Common myeloid progenitor, CD34-positive (primary cell): ENCODE measurements at regions not wholly inside any gene's neighbourhood (a gene's known extent, or its start where the extent isn't known, plus 50 kb on each side); places are given as distances from the start of the nearest gene placed in this dataset.

ENCODE experiments used
- CTCF ChIA-PET: fragments of 350-600 bp; sonication (Branson Sonifier 250); formaldehyde crosslinking; loops from one replicate; lab custom pipeline; 2021; ENCODE audit warnings: antibody characterized with exemption; lab: Charles Lee
- POLR2A ChIA-PET: fragments of 350-600 bp; sonication (Branson Sonifier 250); formaldehyde crosslinking; loops from one replicate; lab custom pipeline; 2021; ENCODE audit warnings: antibody characterized with exemption; lab: Charles Lee
- DNase-seq, 3 donors: peaks; one replicate each; pipeline versions ENCODE4 v3.0.0 to v3.0.0-alpha.2; 2013
- H3K27ac ChIP-seq, 2 experiments: 1 replicate in 1 of 2; 2 replicates in 1 of 2; pipeline ENCODE4 v1.7.0; 2013; ENCODE audit warnings: inconsistent platforms in 2 of 2, low read length in 2 of 2, mild to moderate bottlenecking in 2 of 2, low read depth in 1 of 2, moderate library complexity in 1 of 2; ENCODE audit not compliant: severe bottlenecking in 2 of 2, insufficient read depth in 1 of 2, poor library complexity in 1 of 2
- H3K27me3 ChIP-seq, 5 experiments: replicated peaks in 2 of 5; 1 replicate in 3 of 5; 2 replicates in 2 of 5; pipeline versions ENCODE4 v1.6.1 to v1.7.0; 2013; ENCODE audit warnings: low read length in 4 of 5, mild to moderate bottlenecking in 2 of 5, moderate library complexity in 2 of 5, inconsistent platforms in 1 of 5; ENCODE audit not compliant: insufficient read depth in 5 of 5, control insufficient read depth in 4 of 5
- H3K36me3 ChIP-seq, 4 experiments: 1 replicate in 2 of 4; 2 replicates in 2 of 4; pipeline versions ENCODE4 v1.6.1 to v1.7.0; 2013; ENCODE audit warnings: low read length in 3 of 4, control low read depth in 1 of 4, mild to moderate bottlenecking in 1 of 4; ENCODE audit not compliant: control insufficient read depth in 4 of 4, insufficient read depth in 4 of 4
- H3K4me1 ChIP-seq, 4 experiments: 1 replicate in 3 of 4; 2 replicates in 1 of 4; pipeline versions ENCODE4 v1.6.1 to v1.7.1; 2013; ENCODE audit warnings: low read length in 3 of 4, mild to moderate bottlenecking in 3 of 4, control low read depth in 1 of 4, inconsistent platforms in 1 of 4, moderate library complexity in 1 of 4; ENCODE audit not compliant: control insufficient read depth in 4 of 4, insufficient read depth in 4 of 4; ENCODE audit errors: control extremely low read depth in 1 of 4
- H3K4me3 ChIP-seq, 7 experiments: 1 replicate in 4 of 7; 2 replicates in 3 of 7; pipeline versions ENCODE4 v1.5.1 to v1.7.0; 2013; ENCODE audit warnings: mild to moderate bottlenecking in 7 of 7, low read length in 6 of 7, moderate library complexity in 6 of 7, inconsistent platforms in 2 of 7, low read depth in 2 of 7, control low read depth in 1 of 7; ENCODE audit not compliant: insufficient read depth in 4 of 7, control insufficient read depth in 1 of 7; ENCODE audit errors: extremely low read depth in 1 of 7
- H3K9me3 ChIP-seq, 5 experiments: 1 replicate in 4 of 5; 2 replicates in 1 of 5; pipeline versions ENCODE4 v1.6.1 to v1.7.1; 2013; ENCODE audit warnings: low read length in 4 of 5, mild to moderate bottlenecking in 2 of 5, inconsistent platforms in 1 of 5, low read depth in 1 of 5, moderate library complexity in 1 of 5; ENCODE audit not compliant: control insufficient read depth in 4 of 5, insufficient read depth in 2 of 5; ENCODE audit errors: control extremely low read depth in 1 of 5
- WGBS: methylation state at CpG from one replicate; pipeline ENCODE4 v1.1.5; 2013; ENCODE audit not compliant: insufficient coverage; 5-methylcytosine and 5-hydroxymethylcytosine counted together

DNA sequence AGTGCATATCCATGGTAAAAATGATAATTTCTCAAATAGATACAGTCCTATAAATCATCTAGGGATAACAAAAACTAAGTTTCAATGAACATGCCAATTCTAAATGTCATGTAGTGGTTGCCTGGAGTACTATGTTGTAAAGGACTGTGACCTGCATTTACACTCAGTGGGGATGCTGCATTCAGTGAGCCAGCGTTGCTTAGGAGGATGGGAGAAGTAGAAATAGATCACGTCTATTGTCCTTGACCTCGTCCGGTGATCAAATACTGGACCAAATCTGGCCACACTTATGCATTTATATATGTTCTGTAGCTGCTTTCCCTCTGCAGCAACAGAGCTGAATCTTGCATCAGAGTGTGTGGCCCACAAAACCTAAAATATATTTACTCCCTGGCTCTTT is 139.0 kb upstream of the ETAA1 start:
- H3K36me3 ChIP-seq: no peaks in the 10 kb centered on the region
- H3K27ac ChIP-seq: no peak overlapping the region
- no peaks in the 10 kb centered on the region for H3K27me3 ChIP-seq
- H3K4me3 ChIP-seq: no peak overlapping the region
- 92% methylated on average over 2 of the region's 4 CpGs for WGBS
- CTCF ChIA-PET: no interaction called here
- no peak for DNase-seq
- H3K9me3 ChIP-seq: no peaks in the 10 kb centered on the region
- POLR2A ChIA-PET: no interaction called here
- no peaks in the 10 kb centered on the region for H3K4me1 ChIP-seq

DNA sequence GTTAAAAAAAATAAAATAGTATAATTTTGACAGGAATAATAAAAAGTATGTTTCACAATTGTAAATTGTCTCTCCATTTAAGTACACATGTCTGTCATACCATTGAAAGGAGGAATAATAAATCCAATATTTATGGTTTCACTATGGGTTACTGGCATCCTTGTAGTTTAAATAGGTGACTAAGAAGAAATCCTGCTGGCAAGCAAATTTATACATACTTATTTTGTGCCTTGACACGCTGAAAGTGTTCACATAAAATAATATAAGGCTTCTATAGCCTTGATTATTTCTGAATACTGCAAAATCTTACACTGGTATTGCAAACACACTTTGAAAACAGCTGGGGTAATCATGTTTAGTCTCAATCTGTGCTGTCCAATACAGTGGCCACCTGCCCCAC is 138.3 kb upstream of the ETAA1 start:
- ChIA-PET CTCF (no interaction called here), POLR2A (interaction anchor here (0.6 kb wide), 1 partner anchor 677 kb away, joined by 3 read pairs; no protein-coding TSS in a partner anchor)
- Histone ChIP-seq H3K27ac (no peak overlapping the region), H3K9me3 (no peaks in the 10 kb centered on the region), H3K27me3 (no peaks in the 10 kb centered on the region), H3K4me1 (no peaks in the 10 kb centered on the region), H3K4me3 (no peak overlapping the region), H3K36me3 (no peaks in the 10 kb centered on the region)
- DNase-seq: no peak
- no CpG with 5 or more reads among the region's 1 CpG for WGBS

DNA sequence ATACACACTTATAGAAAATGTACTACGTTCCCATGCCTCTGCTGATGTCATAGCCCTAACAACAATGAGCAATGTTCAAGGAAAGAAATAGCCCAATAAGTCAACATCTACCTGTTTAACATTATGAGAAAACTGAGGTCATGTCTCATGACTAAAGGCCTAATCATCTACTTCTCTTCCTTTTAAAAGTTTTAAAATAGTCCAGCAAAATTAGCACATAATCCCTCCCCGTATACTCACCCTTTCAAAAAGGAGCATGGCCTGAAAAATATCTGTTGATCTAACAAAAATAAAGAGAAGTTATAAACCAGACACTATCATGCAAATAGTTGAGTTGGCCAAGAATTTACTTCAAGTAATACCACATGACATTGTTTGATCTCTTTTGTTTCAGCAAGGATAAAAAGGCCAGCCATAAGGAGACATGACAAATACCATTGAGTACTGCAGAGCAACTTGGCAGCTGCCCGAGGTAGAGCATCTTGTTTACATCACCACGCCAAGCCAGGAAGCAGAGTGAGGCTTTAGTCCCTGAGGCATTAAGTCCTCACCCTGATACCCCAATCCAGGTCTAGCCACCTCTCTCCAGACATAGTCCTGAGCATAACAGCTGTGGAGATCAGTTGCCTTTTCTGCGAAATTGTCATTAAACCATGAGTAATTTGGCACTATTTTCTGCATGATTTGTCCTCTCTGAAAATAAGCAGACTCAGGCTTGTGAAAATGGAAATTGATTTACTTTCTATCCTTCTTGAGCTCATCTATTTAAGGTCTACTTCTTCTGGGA is 137.4 kb upstream of the ETAA1 start:
- no peak for DNase-seq
- ChIA-PET POLR2A (no interaction called here), CTCF (no interaction called here)
- Histone ChIP-seq H3K27ac (no peak overlapping the region), H3K4me1 (no peaks in the 10 kb centered on the region), H3K9me3 (no peaks in the 10 kb centered on the region), H3K27me3 (no peaks in the 10 kb centered on the region), H3K4me3 (no peak overlapping the region), H3K36me3 (no peaks in the 10 kb centered on the region)
- 100% methylated on average over 2 of the region's 5 CpGs for WGBS

GRCh38 chr2:67260343-67261277 is 136.5 kb upstream of the ETAA1 start:
- Histone ChIP-seq H3K4me1 (no peaks in the 10 kb centered on the region), H3K27me3 (no peaks in the 10 kb centered on the region), H3K4me3 (no peak overlapping the region), H3K9me3 (no peaks in the 10 kb centered on the region), H3K27ac (no peak overlapping the region), H3K36me3 (no peaks in the 10 kb centered on the region)
- no peak for DNase-seq
- CTCF ChIA-PET: no interaction called here
- POLR2A ChIA-PET: no interaction called here
- 94% methylated on average over 11 of the region's 16 CpGs for WGBS

DNA sequence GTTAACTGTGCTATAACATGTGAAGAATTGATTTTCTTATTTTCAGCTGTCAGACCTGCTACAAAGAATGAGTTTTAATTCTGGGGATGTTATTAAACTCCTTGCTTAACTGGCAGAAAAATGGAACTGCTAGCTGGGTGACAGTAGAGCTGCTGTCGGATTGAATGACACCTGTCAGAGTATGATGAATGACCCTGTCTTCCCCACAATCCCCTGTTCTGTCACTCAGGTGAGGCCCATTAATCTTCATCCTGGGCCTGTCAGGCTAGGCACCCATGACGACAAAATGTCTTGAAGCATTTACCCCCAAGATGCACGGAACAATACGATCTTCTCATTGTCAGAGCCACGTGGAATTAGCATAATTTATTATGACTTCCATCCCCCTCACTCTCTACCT is 129.9 kb upstream of the ETAA1 start:
- Histone ChIP-seq H3K36me3 (no peaks in the 10 kb centered on the region), H3K4me3 (no peak overlapping the region), H3K4me1 (no peaks in the 10 kb centered on the region), H3K9me3 (no peaks in the 10 kb centered on the region), H3K27ac (no peak overlapping the region), H3K27me3 (no peaks in the 10 kb centered on the region)
- ChIA-PET CTCF (no interaction called here), POLR2A (no interaction called here)
- DNase-seq: no peak
- 94% methylated on average over 5 of the region's 5 CpGs for WGBS

DNA sequence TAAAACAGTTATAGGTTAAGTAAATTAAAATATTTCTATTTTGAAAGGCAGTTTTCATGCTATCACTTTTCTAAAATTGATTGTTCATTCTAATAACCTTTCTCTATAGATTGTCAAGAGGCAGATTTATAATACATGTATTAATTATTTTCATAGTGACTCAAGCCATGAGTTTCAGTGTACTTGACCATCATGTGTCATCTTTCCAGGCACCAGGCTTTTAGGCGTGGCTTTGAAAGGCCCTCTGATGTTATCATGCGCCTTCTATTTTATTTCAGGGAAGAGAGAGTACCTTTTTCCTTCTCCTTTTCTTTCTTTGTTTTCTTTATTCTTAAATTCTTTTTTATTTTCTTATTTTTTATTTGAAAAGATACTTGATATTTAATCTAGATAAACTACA is 128.3 kb upstream of the ETAA1 start:
- Histone ChIP-seq H3K4me1 (no peaks in the 10 kb centered on the region), H3K36me3 (no peaks in the 10 kb centered on the region), H3K27me3 (no peaks in the 10 kb centered on the region), H3K27ac (no peak overlapping the region), H3K4me3 (no peak overlapping the region), H3K9me3 (no peaks in the 10 kb centered on the region)
- POLR2A ChIA-PET: no interaction called here
- no peak for DNase-seq
- WGBS: no CpG with 5 or more reads among the region's 2 CpGs
- CTCF ChIA-PET: no interaction called here

DNA sequence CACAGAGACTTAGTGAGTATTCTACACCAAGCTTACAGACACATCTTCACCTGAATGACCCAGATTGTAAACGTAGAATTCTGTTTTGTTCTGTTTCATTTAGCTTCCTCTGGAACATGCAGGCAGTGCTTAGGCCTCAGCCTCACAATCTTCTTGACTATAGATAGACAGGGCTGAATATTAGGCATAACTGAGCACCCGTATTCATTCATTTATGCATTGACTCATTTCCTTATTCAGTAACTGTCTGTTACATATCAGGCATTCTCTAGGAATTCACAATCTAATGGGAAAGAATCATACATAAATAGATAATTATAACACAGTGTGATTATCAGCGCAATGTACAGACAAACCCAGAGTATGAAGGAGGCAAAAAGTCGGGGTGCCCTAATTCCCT is 124.9 kb upstream of the ETAA1 start:
- Histone ChIP-seq H3K27me3 (no peaks in the 10 kb centered on the region), H3K9me3 (no peaks in the 10 kb centered on the region), H3K36me3 (no peaks in the 10 kb centered on the region), H3K4me1 (no peaks in the 10 kb centered on the region), H3K4me3 (no peak overlapping the region), H3K27ac (no peak overlapping the region)
- DNase-seq: no peak
- 100% methylated on average over 1 of the region's 4 CpGs for WGBS
- CTCF ChIA-PET: no interaction called here
- POLR2A ChIA-PET: no interaction called here
